Amygdala (tissue), 56 donors: ENCODE measurements at regions not wholly inside any gene's neighbourhood (a gene's known extent, or its start where the extent isn't known, plus 50 kb on each side); places are given as distances from the start of the nearest gene placed in this dataset.
"Not testable (repeated sequence)": the region's sequence is repeated elsewhere in the genome, so short reads cannot be mapped to it uniquely, and the experiment has no call there.

ENCODE experiments used
- DNase-seq, 56 donors: peaks; one replicate each; lab custom pipeline; 2025; lab: John Stamatoyannopoulos, UW

GRCh38 chr4:146124023-146124680 is 51.4 kb upstream of the LSM6 start:
- DNase-seq = no peak

GRCh38 chr4:146123231-146123630 is 52.3 kb upstream of the LSM6 start:
- no peak for DNase-seq

DNA sequence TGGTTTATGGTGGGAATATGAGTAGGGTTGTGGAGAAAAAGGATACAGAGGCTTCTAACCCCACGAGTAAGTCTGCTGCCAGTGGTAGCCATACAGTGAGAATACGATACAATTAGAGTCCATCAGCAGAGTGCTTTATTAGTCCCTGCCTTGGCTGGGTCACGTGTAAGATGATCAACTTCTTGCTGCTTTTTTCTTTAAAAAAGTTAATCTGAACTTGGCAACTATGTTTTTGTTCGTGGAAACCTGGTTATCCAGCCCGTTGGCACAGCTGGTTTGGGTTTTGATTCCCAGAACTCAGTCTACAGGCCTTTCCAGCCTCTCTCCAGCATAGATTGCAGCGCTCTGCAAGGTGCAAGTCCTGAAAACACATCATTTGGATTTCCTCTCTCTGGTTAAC is 53.1 kb upstream of the LSM6 start:
- DNase-seq = no peak

- no peak for DNase-seq
Observed at GRCh38 chr4:146121757-146122156, 53.8 kb upstream of the LSM6 start.

DNA sequence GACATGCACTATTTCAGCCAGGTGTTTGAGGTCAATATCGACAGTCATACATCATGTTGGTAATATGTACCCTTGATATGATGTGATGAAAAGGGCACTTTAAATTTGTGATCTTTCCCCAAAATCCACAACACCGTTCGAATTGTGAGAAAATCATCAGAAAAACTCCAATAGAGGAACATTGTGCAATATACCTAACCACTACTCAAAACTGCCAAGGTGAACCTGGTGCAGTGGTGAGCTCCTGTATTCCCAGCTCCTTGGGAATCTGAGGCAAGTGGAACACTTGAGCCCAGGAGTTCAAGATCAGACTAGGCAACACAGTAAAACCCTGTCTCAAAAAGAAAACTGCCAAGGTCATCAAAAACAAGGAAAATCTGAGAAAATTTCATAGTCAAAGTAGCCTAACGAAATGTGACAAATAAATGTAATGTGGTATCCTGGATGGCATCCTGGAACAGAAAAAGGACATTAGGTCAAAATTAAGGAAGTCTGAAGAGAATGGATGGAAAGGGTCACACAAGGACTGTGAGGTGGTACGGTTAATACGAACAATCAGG is 55.6 kb upstream of the LSM6 start:
- DNase-seq = no peak

DNA sequence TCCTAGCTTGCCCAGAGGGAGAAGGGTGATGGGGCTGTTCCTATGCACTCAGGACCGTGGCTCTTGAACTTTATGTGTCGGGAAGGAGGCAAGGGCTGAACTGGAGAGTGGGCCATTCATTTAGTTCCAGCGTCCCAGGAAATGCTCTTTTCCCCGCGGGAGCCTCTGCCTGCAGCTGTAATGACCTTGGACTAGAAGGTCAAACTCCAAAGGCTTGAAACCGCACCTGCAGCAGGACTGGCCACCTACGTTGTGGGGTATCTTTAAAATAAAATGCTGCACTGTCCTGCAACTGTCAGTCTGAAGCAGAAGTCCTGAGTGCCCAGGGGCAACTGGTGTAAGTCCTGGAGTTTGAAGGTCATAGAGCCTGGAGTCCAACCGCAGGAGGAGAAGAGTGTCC is 61.5 kb upstream of the LSM6 start:
- DNase-seq = no peak

DNA sequence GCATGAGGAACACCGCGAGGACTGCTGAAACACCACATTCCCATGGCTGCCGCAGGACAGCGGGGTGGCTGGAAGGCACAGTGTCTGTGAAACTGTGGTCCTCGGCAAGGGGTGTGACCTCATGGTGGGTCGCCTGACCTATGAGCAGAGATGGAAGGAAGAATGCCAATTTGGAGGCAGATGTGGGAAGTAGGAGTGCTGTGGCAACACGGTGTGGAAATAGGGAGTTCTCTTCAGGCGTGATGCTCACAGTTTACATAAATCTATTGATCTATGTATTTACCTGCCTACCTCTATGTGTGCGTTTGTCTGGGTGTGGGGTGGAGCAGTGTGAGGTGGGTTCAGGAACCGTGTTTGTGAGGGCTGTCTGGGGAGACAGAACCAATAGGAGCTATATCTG is 62.3 kb upstream of the LSM6 start:
- no peak for DNase-seq

- no peak for DNase-seq
Observed at GRCh38 chr4:146112389-146112788, 63.1 kb upstream of the LSM6 start.

DNA sequence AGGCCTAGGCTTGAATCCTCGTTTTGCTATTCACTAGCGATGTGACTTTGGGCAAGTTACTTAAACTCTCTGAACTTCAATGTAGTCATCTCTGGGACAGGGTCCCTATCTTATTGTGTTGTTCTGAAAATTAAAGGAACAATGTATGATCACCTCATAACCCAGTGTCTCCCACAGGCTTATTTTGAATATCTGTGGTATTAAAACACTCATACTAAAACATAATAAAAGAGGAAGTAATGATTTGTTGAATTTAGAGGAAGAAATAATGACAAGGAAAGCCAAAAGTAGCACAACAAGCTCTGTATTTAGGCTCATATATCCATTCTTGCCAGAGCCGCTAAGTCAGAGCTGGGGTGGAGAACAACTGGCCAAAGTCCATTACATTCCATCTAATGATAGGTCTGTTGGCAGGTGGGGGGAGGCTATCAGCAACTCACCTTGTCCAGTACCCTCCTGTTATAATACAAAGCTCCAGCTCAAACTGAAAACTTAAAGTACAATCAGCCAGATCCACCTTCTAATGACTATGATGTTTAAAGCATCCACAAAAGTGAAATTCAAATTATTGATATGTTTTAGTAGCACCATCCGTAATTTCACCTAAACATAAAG is 64.5 kb upstream of the LSM6 start:
- no peak for DNase-seq

DNA sequence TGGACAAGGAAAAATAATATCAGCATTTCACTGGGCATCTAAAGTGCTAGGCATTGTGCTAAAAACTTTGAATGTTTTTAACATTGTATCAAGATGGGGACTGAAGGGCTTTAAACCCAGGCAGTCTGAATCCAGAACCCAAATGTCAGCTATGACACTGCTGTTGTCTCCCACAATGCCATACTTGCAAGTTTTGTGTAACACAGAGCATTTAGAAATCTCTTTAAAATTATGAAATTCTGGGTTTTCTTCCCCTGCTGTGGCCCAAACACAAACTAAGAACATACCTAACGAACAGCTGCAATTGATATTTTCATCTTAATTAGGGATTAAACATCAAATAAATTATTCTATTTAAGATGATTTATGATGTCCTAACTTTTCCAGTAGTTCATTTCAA is 66.8 kb upstream of the LSM6 start:
- no peak for DNase-seq

- DNase-seq = no peak
Observed at GRCh38 chr4:146107587-146108240, 67.8 kb upstream of the LSM6 start.

DNA sequence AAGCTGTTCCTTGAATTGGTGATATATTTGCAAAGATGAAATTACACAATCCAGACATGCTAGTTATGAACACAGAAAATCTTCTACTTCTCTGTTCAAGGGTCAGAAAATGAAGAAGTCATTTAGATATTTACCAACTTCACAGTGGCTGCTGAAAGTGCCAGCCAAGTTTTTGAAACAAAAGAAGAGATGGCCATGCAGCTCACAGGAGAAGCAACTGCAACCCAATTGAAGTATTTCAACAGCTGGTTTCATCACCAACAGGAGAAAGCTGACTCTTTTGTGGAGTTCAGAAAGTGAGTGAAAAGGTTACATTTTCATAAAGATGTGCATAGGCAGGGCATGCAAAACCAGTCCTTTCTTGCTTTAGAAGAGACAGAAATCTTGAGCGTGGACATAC is 70.1 kb upstream of the LSM6 start:
- no peak for DNase-seq

GRCh38 chr4:146104541-146104940 is 71.0 kb upstream of the LSM6 start:
- no peak for DNase-seq

GRCh38 chr4:146104052-146104451 is 71.5 kb upstream of the LSM6 start:
- not testable (repeated sequence) for DNase-seq

DNA sequence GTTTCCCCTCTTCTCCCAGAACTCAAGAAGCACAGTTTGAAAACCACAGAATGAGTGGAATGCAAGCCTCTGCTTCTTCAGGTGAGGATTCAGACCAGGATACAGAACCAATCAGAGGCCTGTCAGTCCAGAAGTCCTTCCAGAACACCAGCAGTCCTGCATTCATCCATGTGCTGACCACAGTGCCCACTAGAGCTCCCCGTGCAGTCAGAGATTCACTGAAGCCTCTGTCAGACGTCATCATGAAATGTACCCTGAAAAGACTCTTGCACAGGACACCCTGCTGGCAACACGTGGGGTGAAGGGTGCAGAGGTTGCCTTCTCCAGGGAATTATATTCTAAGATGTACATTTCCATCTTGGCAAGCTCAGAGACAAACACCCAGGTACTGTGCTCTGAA is 75.9 kb upstream of the LSM6 start:
- DNase-seq = no peak

- DNase-seq = no peak
Observed at GRCh38 chr4:146098978-146099377, 76.5 kb upstream of the LSM6 start.

- no peak for DNase-seq
Observed at GRCh38 chr4:146098397-146098796, 77.1 kb upstream of the LSM6 start.

DNA sequence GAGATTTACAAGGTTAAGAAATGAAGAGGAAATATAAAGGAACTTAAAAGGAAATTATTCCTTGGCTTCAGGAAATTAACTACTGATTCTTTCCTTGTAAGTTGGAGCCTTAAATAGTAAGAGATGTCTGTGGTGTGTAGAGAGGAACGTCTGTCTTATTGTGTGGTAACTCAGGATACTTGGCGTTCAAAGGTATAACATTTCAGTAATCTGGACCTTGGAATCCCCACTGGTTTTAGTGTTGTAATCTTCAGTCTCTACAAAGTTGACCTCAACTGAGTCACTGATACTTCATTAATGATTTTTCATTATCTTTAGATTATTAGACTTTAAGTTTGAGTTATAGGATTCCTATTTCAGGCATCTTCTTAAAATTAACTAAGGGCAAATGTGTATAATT is 79.1 kb upstream of the LSM6 start:
- no peak for DNase-seq

GRCh38 chr4:146095860-146096259 is 79.7 kb upstream of the LSM6 start:
- DNase-seq = no peak

DNA sequence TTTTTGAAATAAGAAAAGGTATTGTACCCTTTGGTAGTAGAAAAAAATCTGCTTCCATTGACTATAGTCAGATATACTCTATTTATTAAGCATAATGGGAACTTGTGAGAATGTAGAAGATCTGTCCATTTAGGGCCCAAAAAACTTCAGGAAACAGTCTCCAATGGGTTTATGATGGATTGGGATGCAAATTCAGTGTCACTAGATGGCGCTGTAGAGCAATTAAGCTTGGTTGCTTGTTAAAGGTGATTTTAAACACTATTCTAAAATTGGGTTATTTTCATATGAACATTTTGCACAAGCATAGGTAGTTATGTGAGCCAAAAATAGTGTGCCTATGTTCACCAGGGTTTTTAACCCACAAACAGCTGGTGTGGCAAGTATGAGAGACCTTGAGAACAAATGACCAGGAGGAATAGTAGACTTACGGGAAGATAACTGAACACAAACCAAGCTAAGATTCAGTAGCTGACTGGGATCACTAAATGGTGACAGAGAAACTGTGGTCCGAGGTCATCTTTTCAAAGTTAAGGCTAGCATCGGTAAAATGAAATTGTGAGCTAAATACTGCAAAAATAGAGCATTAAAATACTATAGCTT is 80.3 kb upstream of the LSM6 start:
- DNase-seq = peak in 3 of 56 donors; percentile 3 to 37 (median 12)

DNA sequence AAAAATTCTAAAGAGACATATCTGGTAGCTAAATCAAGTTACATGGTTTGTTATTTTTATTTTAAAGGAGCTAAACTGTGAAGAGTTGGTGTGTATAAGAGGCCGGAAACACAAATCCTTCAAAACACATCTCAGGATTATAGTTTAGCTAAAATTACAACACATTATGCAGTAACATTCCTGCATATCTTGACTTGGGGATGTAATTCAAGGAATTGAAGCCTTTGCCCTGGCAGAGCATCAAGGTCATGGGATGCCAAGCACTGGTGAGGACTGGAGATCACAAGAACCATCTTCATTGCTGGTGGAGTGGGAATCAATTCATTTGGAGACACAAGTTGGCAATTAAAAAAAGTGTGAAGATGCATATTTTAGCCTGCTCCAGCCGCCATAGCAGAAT is 86.8 kb upstream of the LSM6 start:
- no peak for DNase-seq

DNA sequence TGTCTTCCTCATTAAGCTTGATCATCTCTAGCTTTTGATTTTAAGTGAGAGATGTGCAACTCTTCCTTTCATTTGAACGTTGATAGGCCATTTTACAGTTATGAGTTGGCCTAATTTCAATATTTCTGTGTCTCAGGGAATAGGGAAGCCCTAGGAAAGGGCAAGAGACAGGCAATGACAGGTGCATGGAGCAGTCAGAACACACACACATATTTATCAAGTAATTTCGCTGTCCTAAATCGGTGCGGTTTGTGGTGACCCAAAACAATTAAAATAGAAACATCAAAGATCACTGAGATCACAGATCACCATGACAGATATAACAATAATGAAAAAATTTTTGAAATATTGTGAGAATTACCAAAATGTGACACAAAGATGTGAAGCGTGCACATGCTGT is 87.7 kb upstream of the LSM6 start:
- no peak for DNase-seq
